ENCODE measurements at regions not wholly inside any gene's neighbourhood (a gene's known extent, or its start where the extent isn't known, plus 50 kb on each side); places are given as distances from the start of the nearest gene placed in this dataset.
"Not testable (repeated sequence)": the region's sequence is repeated elsewhere in the genome, so short reads cannot be mapped to it uniquely, and the experiment has no call there.

- Histone ChIP-seq H3K9me3 (no peaks in the 10 kb centered on the region), H3K27me3 (no peaks in the 10 kb centered on the region), H3K4me3 (ENCODE audit: low read depth in 1 of 2, low read length in 1 of 2) (no peak overlapping the region), H3K36me3 (no peaks in the 10 kb centered on the region), H3K4me1 (ENCODE audit: control insufficient read depth in 1 of 2, insufficient read depth in 1 of 2, low read depth in 1 of 2, low read length in 1 of 2) (no peaks in the 10 kb centered on the region), H3K27ac (no peak overlapping the region)
- TF ChIP-seq, protein P1, sequence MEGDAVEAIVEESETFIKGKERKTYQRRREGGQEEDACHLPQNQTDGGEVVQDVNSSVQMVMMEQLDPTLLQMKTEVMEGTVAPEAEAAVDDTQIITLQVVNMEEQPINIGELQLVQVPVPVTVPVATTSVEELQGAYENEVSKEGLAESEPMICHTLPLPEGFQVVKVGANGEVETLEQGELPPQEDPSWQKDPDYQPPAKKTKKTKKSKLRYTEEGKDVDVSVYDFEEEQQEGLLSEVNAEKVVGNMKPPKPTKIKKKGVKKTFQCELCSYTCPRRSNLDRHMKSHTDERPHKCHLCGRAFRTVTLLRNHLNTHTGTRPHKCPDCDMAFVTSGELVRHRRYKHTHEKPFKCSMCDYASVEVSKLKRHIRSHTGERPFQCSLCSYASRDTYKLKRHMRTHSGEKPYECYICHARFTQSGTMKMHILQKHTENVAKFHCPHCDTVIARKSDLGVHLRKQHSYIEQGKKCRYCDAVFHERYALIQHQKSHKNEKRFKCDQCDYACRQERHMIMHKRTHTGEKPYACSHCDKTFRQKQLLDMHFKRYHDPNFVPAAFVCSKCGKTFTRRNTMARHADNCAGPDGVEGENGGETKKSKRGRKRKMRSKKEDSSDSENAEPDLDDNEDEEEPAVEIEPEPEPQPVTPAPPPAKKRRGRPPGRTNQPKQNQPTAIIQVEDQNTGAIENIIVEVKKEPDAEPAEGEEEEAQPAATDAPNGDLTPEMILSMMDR (IDR thresholded peaks at IDR 0.05) = no peak
These were observed 281.6 kb upstream of the SLC16A7 start for GRCh38 chr12:59314209-59314608.

DNA sequence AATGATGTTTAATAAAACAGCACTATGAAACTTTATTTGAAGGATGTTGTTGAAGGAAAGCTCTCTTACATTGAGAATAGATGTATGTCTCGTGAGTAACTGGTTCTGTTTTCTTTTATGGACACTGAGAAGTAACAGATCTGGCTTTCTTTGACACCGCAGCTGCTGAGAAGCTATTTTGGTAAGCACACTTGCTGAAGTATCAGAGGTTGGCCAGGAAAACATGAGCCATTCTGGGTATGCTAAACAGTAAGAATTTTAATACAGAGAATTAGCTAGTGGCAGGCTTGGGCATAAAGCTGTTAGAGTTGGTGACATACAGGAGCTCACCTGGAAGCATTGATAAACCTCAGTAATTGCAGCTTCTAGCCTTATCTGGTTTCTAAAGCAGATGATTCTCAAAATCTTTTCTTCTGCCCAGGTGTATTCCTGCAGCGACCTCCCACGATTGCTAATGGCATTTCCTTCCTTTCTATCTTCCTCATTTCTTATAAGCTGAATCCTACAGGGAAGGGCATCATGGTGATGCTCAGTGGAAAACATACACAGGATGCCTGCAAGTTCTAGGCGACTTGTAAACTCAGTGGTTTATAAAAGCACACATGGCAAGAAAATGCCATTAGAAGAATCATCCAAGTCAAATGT is 291.6 kb upstream of the SLC16A7 start:
- Histone ChIP-seq H3K27ac (no peak overlapping the region), H3K4me3 (ENCODE audit: low read depth in 1 of 2, low read length in 1 of 2) (no peak overlapping the region), H3K4me1 (ENCODE audit: control insufficient read depth in 1 of 2, insufficient read depth in 1 of 2, low read depth in 1 of 2, low read length in 1 of 2) (no peaks in the 10 kb centered on the region), H3K27me3 (no peaks in the 10 kb centered on the region), H3K36me3 (no peaks in the 10 kb centered on the region), H3K9me3 (no peaks in the 10 kb centered on the region)
- TF ChIP-seq, protein P1 (IDR thresholded peaks at IDR 0.05) = no peak

GRCh38 chr12:59298296-59298695 is 297.5 kb upstream of the SLC16A7 start:
- Histone ChIP-seq H3K9me3 (no peaks in the 10 kb centered on the region), H3K27ac (no peak overlapping the region), H3K4me1 (ENCODE audit: control insufficient read depth in 1 of 2, insufficient read depth in 1 of 2, low read depth in 1 of 2, low read length in 1 of 2) (no peaks in the 10 kb centered on the region), H3K27me3 (no peaks in the 10 kb centered on the region), H3K36me3 (no peaks in the 10 kb centered on the region), H3K4me3 (ENCODE audit: low read depth in 1 of 2, low read length in 1 of 2) (no peak overlapping the region)
- TF ChIP-seq, protein P1 (IDR thresholded peaks at IDR 0.05) = no peak

DNA sequence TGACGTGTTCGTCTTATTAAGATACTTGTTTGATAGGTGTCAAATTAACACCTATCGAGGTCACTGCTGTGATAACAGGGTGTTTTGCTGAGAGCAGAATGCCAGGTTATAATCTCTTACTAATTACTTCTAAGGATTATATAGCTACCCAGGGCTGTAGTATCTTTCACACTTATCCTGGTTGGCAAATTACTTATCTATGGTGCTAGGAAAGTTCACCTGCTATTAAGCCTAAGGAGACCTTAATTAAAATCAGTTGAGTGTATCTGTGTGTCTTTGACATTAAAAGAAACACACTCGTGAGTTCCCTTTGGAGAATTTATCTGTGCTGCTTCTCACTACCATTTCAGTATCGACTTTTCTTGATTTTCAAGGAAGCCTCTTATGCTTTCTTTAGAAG is 301.6 kb upstream of the SLC16A7 start:
- TF ChIP-seq, protein P1 (IDR thresholded peaks at IDR 0.05) = no peak
- Histone ChIP-seq H3K9me3 (no peaks in the 10 kb centered on the region), H3K27me3 (no peaks in the 10 kb centered on the region)

GRCh38 chr12:59282999-59283398 is 312.8 kb upstream of the SLC16A7 start:
- H3K4me3 ChIP-seq (ENCODE audit: low read depth in 1 of 2, low read length in 1 of 2) = no peak overlapping the region
- H3K9me3 ChIP-seq = no peaks in the 10 kb centered on the region
- no peak overlapping the region for H3K27ac ChIP-seq
- no peaks in the 10 kb centered on the region for H3K27me3 ChIP-seq
- TF ChIP-seq, protein P1 (IDR thresholded peaks at IDR 0.05) = no peak
- H3K36me3 ChIP-seq = no peaks in the 10 kb centered on the region
- no peaks in the 10 kb centered on the region for H3K4me1 ChIP-seq (ENCODE audit: control insufficient read depth in 1 of 2, insufficient read depth in 1 of 2, low read depth in 1 of 2, low read length in 1 of 2)

More for the DNA sequence above, 301.6 kb upstream of the SLC16A7 start:
- H3K27ac ChIP-seq = no peak overlapping the region
- no peaks in the 10 kb centered on the region for H3K4me1 ChIP-seq (ENCODE audit: control insufficient read depth in 1 of 2, insufficient read depth in 1 of 2, low read depth in 1 of 2, low read length in 1 of 2)
- no peaks in the 10 kb centered on the region for H3K36me3 ChIP-seq
- no peak overlapping the region for H3K4me3 ChIP-seq (ENCODE audit: low read depth in 1 of 2, low read length in 1 of 2)

- not testable (repeated sequence) for H3K27ac ChIP-seq, H3K36me3 ChIP-seq
These were observed 322.3 kb upstream of the SLC16A7 start for GRCh38 chr12:59273561-59273960.

More at GRCh38 chr12:59273561-59273960, 322.3 kb upstream of the SLC16A7 start:
- H3K4me3 ChIP-seq (ENCODE audit: low read depth in 1 of 2, low read length in 1 of 2); H3K27me3 ChIP-seq; H3K9me3 ChIP-seq; H3K4me1 ChIP-seq (ENCODE audit: control insufficient read depth in 1 of 2, insufficient read depth in 1 of 2, low read depth in 1 of 2, low read length in 1 of 2): not testable (repeated sequence)
